H1 (cell line): ENCODE measurements at regions not wholly inside any gene's neighbourhood (a gene's known extent, or its start where the extent isn't known, plus 50 kb on each side); places are given as distances from the start of the nearest gene placed in this dataset.

Source experiments
- CTCF ChIA-PET: fragments of 300-600 bp; sonication (Branson Sonifier 250); formaldehyde crosslinking; loops from one replicate; lab custom pipeline; 2021; ENCODE audit not compliant: partially characterized antibody; lab: Charles Lee
- POLR2A ChIA-PET: fragments of 300-600 bp; sonication (Branson Sonifier 250); formaldehyde crosslinking; loops from one replicate; lab custom pipeline; 2021; ENCODE audit warnings: inconsistent platforms; ENCODE audit not compliant: partially characterized antibody; lab: Charles Lee
- DNase-seq, 2 experiments: peaks; one replicate each; pipeline versions ENCODE4 v3.0.0 to v3.0.0-alpha.2; 2010 to 2022; ENCODE audit warnings: low spot score in 2 of 2, low read depth in 1 of 2, mixed read lengths in 1 of 2
- FAIRE-seq: peaks from 2 replicates; lab custom pipeline; 2011; peaks lifted over from hg19 to GRCh38; lab: Jason Lieb, UNC
- H2AFZ ChIP-seq: 2 replicates; pipeline ENCODE4 v1.8.1; 2012; ENCODE audit warnings: low read length, inconsistent platforms
- H2AK5ac ChIP-seq: 2 replicates; pipeline ENCODE4 v1.6.1; 2013; ENCODE audit warnings: low read depth, low read length
- H2BK120ac ChIP-seq: replicated peaks from 2 replicates; pipeline ENCODE3; 2013; ENCODE audit warnings: low read depth, low read length, inconsistent platforms
- H2BK12ac ChIP-seq: 2 replicates; pipeline ENCODE4 v1.6.1; 2013; ENCODE audit warnings: low read depth, low read length
- H2BK15ac ChIP-seq: 2 replicates; pipeline ENCODE4 v1.6.1; 2013; ENCODE audit warnings: low read length
- H2BK20ac ChIP-seq: 2 replicates; pipeline ENCODE4 v1.6.1; 2013; ENCODE audit warnings: low read length
- H2BK5ac ChIP-seq: 2 replicates; pipeline ENCODE4 v1.6.1; 2013; ENCODE audit warnings: low read depth, low read length
- H3K14ac ChIP-seq: 2 replicates; pipeline ENCODE4 v1.6.1; 2013; ENCODE audit warnings: inconsistent platforms; ENCODE audit not compliant: insufficient read length
- H3K18ac ChIP-seq: 2 replicates; pipeline ENCODE4 v1.6.1; 2013; ENCODE audit warnings: low read length; ENCODE audit errors: extremely low read depth
- H3K23ac ChIP-seq: 2 replicates; pipeline ENCODE4 v1.6.1; 2013; ENCODE audit warnings: inconsistent platforms; ENCODE audit not compliant: insufficient read length
- H3K23me2 ChIP-seq: 2 replicates; pipeline ENCODE4 v1.6.1; 2013; ENCODE audit warnings: low read depth, low read length
- H3K27ac ChIP-seq: 2 replicates; pipeline ENCODE4 v1.6.1; 2011; ENCODE audit warnings: low read depth, low read length, inconsistent platforms
- H3K27me3 ChIP-seq, 4 experiments: replicated peaks in 1 of 4; 1 replicate in 1 of 4; 2 replicates in 3 of 4; pipeline versions ENCODE4 v1.6.1 to v1.8.1; 2011 to 2013; ENCODE audit warnings: low read length in 3 of 4, mild to moderate bottlenecking in 3 of 4, inconsistent platforms in 2 of 4, mixed read lengths in 2 of 4, moderate library complexity in 1 of 4; ENCODE audit not compliant: control insufficient read depth in 3 of 4, insufficient read depth in 3 of 4; ENCODE audit errors: extremely low read depth in 1 of 4
- H3K36me3 ChIP-seq, 4 experiments: 2 replicates each; pipeline versions ENCODE4 v1.6.1 to v1.8.1; 2011 to 2013; ENCODE audit warnings: mild to moderate bottlenecking in 4 of 4, low read length in 3 of 4, moderate library complexity in 2 of 4, control low read depth in 1 of 4, inconsistent platforms in 1 of 4; ENCODE audit not compliant: insufficient read depth in 4 of 4, control insufficient read depth in 2 of 4
- H3K4ac ChIP-seq: replicated peaks from 2 replicates; pipeline ENCODE3; 2013; ENCODE audit warnings: low read length, low read depth, mixed read lengths, inconsistent platforms; ENCODE audit not compliant: insufficient read length
- H3K4me1 ChIP-seq, 4 experiments: replicated peaks in 1 of 4; 1 replicate in 1 of 4; 2 replicates in 3 of 4; pipeline versions ENCODE4 v1.6.1 to v1.8.1; 2011 to 2013; ENCODE audit warnings: low read length in 3 of 4, inconsistent platforms in 2 of 4, mixed read lengths in 1 of 4; ENCODE audit not compliant: insufficient read depth in 4 of 4, control insufficient read depth in 3 of 4
- H3K4me2 ChIP-seq, 2 experiments: 2 replicates each; pipeline versions ENCODE4 v1.6.1 to v1.8.1; 2011 to 2013; ENCODE audit warnings: low read depth in 2 of 2, low read length in 2 of 2, control low read depth in 1 of 2, inconsistent platforms in 1 of 2, mild to moderate bottlenecking in 1 of 2; ENCODE audit not compliant: insufficient read depth in 1 of 2
- H3K4me3 ChIP-seq, 4 experiments: fragments of 200-600, 300-600 bp in 1 of 4; sonication (generic), shearing (Covaris generic), sonication (Bioruptor Twin) in 1 of 4; 2 replicates each; pipeline versions ENCODE4 v1.5.1 to v1.8.1; 2011 to 2016; ENCODE audit warnings: low read length in 4 of 4, low read depth in 3 of 4, control low read depth in 2 of 4, inconsistent platforms in 2 of 4, mild to moderate bottlenecking in 2 of 4, mixed read lengths in 1 of 4, moderate library complexity in 1 of 4; ENCODE audit not compliant: insufficient read depth in 2 of 4; ENCODE audit errors: extremely low read depth in 1 of 4
- H3K56ac ChIP-seq: replicated peaks from 2 replicates; pipeline ENCODE3; 2013; ENCODE audit warnings: low read depth, mild to moderate bottlenecking, mixed read lengths, low read length, inconsistent platforms; ENCODE audit not compliant: insufficient read length
- H3K79me1 ChIP-seq: 2 replicates; pipeline ENCODE4 v1.6.1; 2013; ENCODE audit warnings: low read depth, low read length, control low read depth
- H3K79me2 ChIP-seq, 2 experiments: 2 replicates each; pipeline versions ENCODE4 v1.6.1 to v1.8.1; 2012 to 2013; ENCODE audit warnings: low read length in 2 of 2, mild to moderate bottlenecking in 2 of 2, inconsistent platforms in 1 of 2; ENCODE audit not compliant: insufficient read depth in 2 of 2, control insufficient read depth in 1 of 2
- H3K9ac ChIP-seq, 4 experiments: replicated peaks in 1 of 4; 1 replicate in 1 of 4; 2 replicates in 3 of 4; pipeline versions ENCODE4 v1.6.1 to v1.8.1; 2011 to 2013; ENCODE audit warnings: low read depth in 3 of 4, low read length in 3 of 4, control low read depth in 2 of 4, mild to moderate bottlenecking in 2 of 4, moderate library complexity in 2 of 4, inconsistent platforms in 1 of 4; ENCODE audit errors: extremely low read depth in 1 of 4
- H3K9me3 ChIP-seq, 2 experiments: 2 replicates each; pipeline versions ENCODE4 v1.6.1 to v1.8.1; 2012 to 2013; ENCODE audit warnings: mild to moderate bottlenecking in 2 of 2, moderate library complexity in 2 of 2, control low read depth in 1 of 2, inconsistent platforms in 1 of 2, low read depth in 1 of 2, low read length in 1 of 2, mixed read lengths in 1 of 2; ENCODE audit not compliant: insufficient read depth in 2 of 2
- H4K20me1 ChIP-seq, 2 experiments: replicated peaks in 1 of 2; 2 replicates each; pipeline versions ENCODE3 to v1.8.1; 2011 to 2013; ENCODE audit warnings: inconsistent platforms in 2 of 2, low read length in 2 of 2, mild to moderate bottlenecking in 1 of 2; ENCODE audit not compliant: insufficient read depth in 2 of 2, control insufficient read depth in 1 of 2
- H4K5ac ChIP-seq: 2 replicates; pipeline ENCODE4 v1.6.1; 2013; ENCODE audit warnings: low read length, low read depth, mixed read lengths, inconsistent platforms; ENCODE audit not compliant: insufficient read length
- H4K8ac ChIP-seq: 2 replicates; pipeline ENCODE4 v1.8.0; 2013; ENCODE audit warnings: mild to moderate bottlenecking, moderate library complexity, low read length, inconsistent platforms; ENCODE audit not compliant: insufficient read depth; ENCODE audit errors: extremely low read depth
- H4K91ac ChIP-seq: replicated peaks from 2 replicates; pipeline ENCODE3; 2013; ENCODE audit warnings: low read length, mixed read lengths, inconsistent platforms; ENCODE audit not compliant: insufficient read length
- KDM4A ChIP-seq: IDR thresholded peaks from one replicate; pipeline ENCODE4 v1.7.1; 2012; ENCODE audit warnings: low read depth, mild to moderate bottlenecking, moderate library complexity, low read length, inconsistent platforms; ENCODE audit not compliant: severe bottlenecking
- SRF ChIP-seq: IDR thresholded peaks from 2 replicates; pipeline ENCODE4 v1.6.1; 2011; ENCODE audit warnings: mild to moderate bottlenecking, low read depth, low read length, moderate library complexity
- SUZ12 ChIP-seq: fragments of 200-600 bp; sonication (generic); IDR thresholded peaks from 2 replicates; pipeline ENCODE4 v1.6.1; 2012; ENCODE audit warnings: mild to moderate bottlenecking, inconsistent platforms, low read length, moderate library complexity, mixed read lengths
- WGBS, 2 experiments: shearing (Covaris generic) in 1 of 2; methylation state at CpG; one replicate each; pipeline versions ENCODE4 v1.1.6 to v1.1.7; 2013 to 2015; ENCODE audit warnings: low lambda C conversion rate in 2 of 2, mixed read lengths in 2 of 2, inconsistent platforms in 1 of 2, low coverage in 1 of 2, missing lambda C conversion rate in 1 of 2; ENCODE audit not compliant: insufficient replicate concordance in 2 of 2, insufficient coverage in 1 of 2, insufficient read length in 1 of 2; ENCODE audit errors: extremely low coverage in 1 of 2, missing lambda C conversion rate in 1 of 2; 5-methylcytosine and 5-hydroxymethylcytosine counted together

GRCh38 chr18:73038336-73038735 is 170.5 kb upstream of the NETO1 start:
- H4K5ac ChIP-seq = no peak overlapping the region
- H4K8ac ChIP-seq = no peak overlapping the region
- no peak overlapping the region for H3K9ac ChIP-seq
- no peak overlapping the region for H3K14ac ChIP-seq
- H3K36me3 ChIP-seq = no peaks in the 10 kb centered on the region
- no peak overlapping the region for H3K27ac ChIP-seq
- H3K4me2 ChIP-seq = no peak overlapping the region
- H3K9me3 ChIP-seq = no peaks in the 10 kb centered on the region
- CTCF ChIA-PET = no interaction called here
- H4K20me1 ChIP-seq = no peaks in the 10 kb centered on the region
- no peaks in the 10 kb centered on the region for H3K79me1 ChIP-seq
- H2BK5ac ChIP-seq = no peak overlapping the region
- H4K91ac ChIP-seq = no peak overlapping the region
- H2BK120ac ChIP-seq = no peak overlapping the region
- POLR2A ChIA-PET = no interaction called here
- no peak overlapping the region for H2AFZ ChIP-seq
- H2BK12ac ChIP-seq = no peak overlapping the region
- no peak overlapping the region for H3K56ac ChIP-seq
- no peak overlapping the region for H3K18ac ChIP-seq
- H2BK20ac ChIP-seq = no peak overlapping the region
- no peaks in the 10 kb centered on the region for H3K27me3 ChIP-seq
- no peak overlapping the region for H2AK5ac ChIP-seq
- H2BK15ac ChIP-seq = no peak overlapping the region
- WGBS, 2 experiments = 94 to 100% methylated on average over 1 to 5 of the region's 5 CpGs
- H3K4me3 ChIP-seq = no peak overlapping the region
- H3K4me1 ChIP-seq = no peaks in the 10 kb centered on the region; a peak in 3 of 7 replicates
- DNase-seq (no peak), FAIRE-seq (no peak)
- H3K23me2 ChIP-seq = no peaks in the 10 kb centered on the region
- H3K23ac ChIP-seq = no peak overlapping the region
- H3K4ac ChIP-seq = no peak overlapping the region
- H3K79me2 ChIP-seq = no peaks in the 10 kb centered on the region
- TF ChIP-seq SRF = no peak
- no peak for TF ChIP-seq SUZ12
- no peak for TF ChIP-seq KDM4A
